KOPT-K1 (cell line): ENCODE measurements at regions not wholly inside any gene's neighbourhood (a gene's known extent, or its start where the extent isn't known, plus 50 kb on each side); places are given as distances from the start of the nearest gene placed in this dataset.

Source experiments
- H3K27ac ChIP-seq: fragments of 200-600 bp; sonication (generic); 2 replicates; pipeline ENCODE4 v1.5.1; 2016; ENCODE audit warnings: antibody characterized with exemption, mild to moderate bottlenecking, low read depth, low read length; ENCODE audit not compliant: poor library complexity, severe bottlenecking
- H3K36me3 ChIP-seq: fragments of 200-600 bp; sonication (generic); 2 replicates; pipeline ENCODE4 v1.5.1; 2017; ENCODE audit warnings: antibody characterized with exemption, mild to moderate bottlenecking, low read length, moderate library complexity; ENCODE audit not compliant: insufficient read depth
- H3K9me3 ChIP-seq: fragments of 200-600 bp; sonication (generic); 2 replicates; pipeline ENCODE4 v1.5.1; 2017; ENCODE audit warnings: antibody characterized with exemption, low read length, mild to moderate bottlenecking; ENCODE audit not compliant: insufficient read depth, poor library complexity, severe bottlenecking

GRCh38 chr5:165305596-165305995, 1800.2 kb downstream of the MAT2B start:
- H3K9me3 ChIP-seq: no peaks in the 10 kb centered on the region
- no peak overlapping the region for H3K27ac ChIP-seq
- H3K36me3 ChIP-seq: no peaks in the 10 kb centered on the region

GRCh38 chr5:165309446-165309845, 1804.0 kb downstream of the MAT2B start:
- Histone ChIP-seq H3K36me3 (no peaks in the 10 kb centered on the region), H3K27ac (no peak overlapping the region), H3K9me3 (no peaks in the 10 kb centered on the region)

GRCh38 chr5:165310031-165310430, 1804.6 kb downstream of the MAT2B start:
- Histone ChIP-seq H3K27ac (no peak overlapping the region), H3K9me3 (no peaks in the 10 kb centered on the region), H3K36me3 (no peaks in the 10 kb centered on the region)

- Histone ChIP-seq H3K9me3 (no peaks in the 10 kb centered on the region), H3K27ac (no peak overlapping the region)
Observed at GRCh38 chr5:165321912-165322311, 1816.5 kb downstream of the MAT2B start.

GRCh38 chr5:165325221-165325620, 1819.8 kb downstream of the MAT2B start:
- H3K27ac ChIP-seq: no peak overlapping the region
- H3K9me3 ChIP-seq: no peaks in the 10 kb centered on the region
- no peaks in the 10 kb centered on the region for H3K36me3 ChIP-seq

More at GRCh38 chr5:165321912-165322311, 1816.5 kb downstream of the MAT2B start:
- H3K36me3 ChIP-seq: no peaks in the 10 kb centered on the region

GRCh38 chr5:165327631-165328030, 1822.2 kb downstream of the MAT2B start:
- Histone ChIP-seq H3K9me3 (no peaks in the 10 kb centered on the region), H3K27ac (no peak overlapping the region), H3K36me3 (no peaks in the 10 kb centered on the region)

GRCh38 chr5:165328846-165329245, 1823.4 kb downstream of the MAT2B start:
- Histone ChIP-seq H3K27ac (no peak overlapping the region), H3K9me3 (no peaks in the 10 kb centered on the region)

GRCh38 chr5:165333623-165334022, 1828.2 kb downstream of the MAT2B start:
- H3K36me3 ChIP-seq: no peaks in the 10 kb centered on the region
- H3K9me3 ChIP-seq: no peaks in the 10 kb centered on the region
- no peak overlapping the region for H3K27ac ChIP-seq

More at GRCh38 chr5:165328846-165329245, 1823.4 kb downstream of the MAT2B start:
- H3K36me3 ChIP-seq: no peaks in the 10 kb centered on the region

- H3K9me3 ChIP-seq: no peaks in the 10 kb centered on the region
- no peak overlapping the region for H3K27ac ChIP-seq
- H3K36me3 ChIP-seq: no peaks in the 10 kb centered on the region
Observed at GRCh38 chr5:165334201-165334600, 1828.8 kb downstream of the MAT2B start.

- H3K36me3 ChIP-seq: no peaks in the 10 kb centered on the region
- no peak overlapping the region for H3K27ac ChIP-seq
- no peaks in the 10 kb centered on the region for H3K9me3 ChIP-seq
Observed at GRCh38 chr5:165349735-165350134, 1844.3 kb downstream of the MAT2B start.

- H3K36me3 ChIP-seq: no peaks in the 10 kb centered on the region
- no peak overlapping the region for H3K27ac ChIP-seq
- no peaks in the 10 kb centered on the region for H3K9me3 ChIP-seq
Observed at GRCh38 chr5:165351342-165351741, 1845.9 kb downstream of the MAT2B start.

GRCh38 chr5:165360366-165360765, 1854.9 kb downstream of the MAT2B start:
- Histone ChIP-seq H3K9me3 (no peaks in the 10 kb centered on the region), H3K36me3 (no peaks in the 10 kb centered on the region)

GRCh38 chr5:165360784-165361542, 1855.5 kb downstream of the MAT2B start:
- no peaks in the 10 kb centered on the region for H3K9me3 ChIP-seq
- no peaks in the 10 kb centered on the region for H3K36me3 ChIP-seq
- H3K27ac ChIP-seq: no peak overlapping the region

More at GRCh38 chr5:165360366-165360765, 1854.9 kb downstream of the MAT2B start:
- no peak overlapping the region for H3K27ac ChIP-seq

GRCh38 chr5:165370233-165370632, 1864.8 kb downstream of the MAT2B start:
- Histone ChIP-seq H3K36me3 (no peaks in the 10 kb centered on the region), H3K9me3 (no peaks in the 10 kb centered on the region)

GRCh38 chr5:165370794-165371193, 1865.4 kb downstream of the MAT2B start:
- H3K36me3 ChIP-seq: no peaks in the 10 kb centered on the region
- no peaks in the 10 kb centered on the region for H3K9me3 ChIP-seq
- no peak overlapping the region for H3K27ac ChIP-seq

More at GRCh38 chr5:165370233-165370632, 1864.8 kb downstream of the MAT2B start:
- H3K27ac ChIP-seq: no peak overlapping the region

- no peaks in the 10 kb centered on the region for H3K36me3 ChIP-seq
- H3K27ac ChIP-seq: no peak overlapping the region
Observed at GRCh38 chr5:165375201-165375600, 1869.8 kb downstream of the MAT2B start.

More at GRCh38 chr5:165375201-165375600, 1869.8 kb downstream of the MAT2B start:
- no peaks in the 10 kb centered on the region for H3K9me3 ChIP-seq
